H4 (cell line): ENCODE measurements at regions not wholly inside any gene's neighbourhood (a gene's known extent, or its start where the extent isn't known, plus 50 kb on each side); places are given as distances from the start of the nearest gene placed in this dataset.

ENCODE experiments used
- DNase-seq: peaks from one replicate; pipeline ENCODE4 v3.0.0-alpha.2; 2015; ENCODE audit warnings: low spot score

GRCh38 chr12:126668961-126669360, 1598.0 kb upstream of the TMEM132C start:
- peak; percentile 47 for DNase-seq

GRCh38 chr12:126676434-126676833, 1590.5 kb upstream of the TMEM132C start:
- no peak for DNase-seq

GRCh38 chr12:126681676-126682075, 1585.3 kb upstream of the TMEM132C start:
- DNase-seq, result no peak

GRCh38 chr12:126684703-126685102, 1582.3 kb upstream of the TMEM132C start:
- no peak for DNase-seq

- DNase-seq, result no peak
Measured at GRCh38 chr12:126685636-126686035, 1581.3 kb upstream of the TMEM132C start.

- DNase-seq, result no peak
Measured at GRCh38 chr12:126688556-126688955, 1578.4 kb upstream of the TMEM132C start.

GRCh38 chr12:126700096-126700495, 1566.9 kb upstream of the TMEM132C start:
- DNase-seq, result no peak

- DNase-seq, result no peak
Measured at GRCh38 chr12:126704609-126705008, 1562.4 kb upstream of the TMEM132C start.

GRCh38 chr12:126706300-126706699, 1560.7 kb upstream of the TMEM132C start:
- DNase-seq, result peak; percentile 24

GRCh38 chr12:126708492-126708896, 1558.5 kb upstream of the TMEM132C start:
- peak; percentile 80 for DNase-seq

GRCh38 chr12:126718365-126718764, 1548.6 kb upstream of the TMEM132C start:
- DNase-seq, result no peak

- no peak for DNase-seq
Measured at GRCh38 chr12:126719912-126720705, 1546.9 kb upstream of the TMEM132C start.

GRCh38 chr12:126726481-126727217, 1540.3 kb upstream of the TMEM132C start:
- no peak for DNase-seq

- DNase-seq, result no peak
Measured at GRCh38 chr12:126727218-126728075, 1539.5 kb upstream of the TMEM132C start.

- DNase-seq, result no peak
Measured at GRCh38 chr12:126734296-126734695, 1532.7 kb upstream of the TMEM132C start.

- DNase-seq, result no peak
Measured at GRCh38 chr12:126734710-126735109, 1532.3 kb upstream of the TMEM132C start.

GRCh38 chr12:126741536-126742240, 1525.3 kb upstream of the TMEM132C start:
- DNase-seq, result no peak

- DNase-seq, result no peak
Measured at GRCh38 chr12:126742241-126742641, 1524.7 kb upstream of the TMEM132C start.

- DNase-seq, result peak; percentile 50
Measured at GRCh38 chr12:126747530-126748149, 1519.3 kb upstream of the TMEM132C start.

GRCh38 chr12:126752021-126752420, 1514.9 kb upstream of the TMEM132C start:
- no peak for DNase-seq

- DNase-seq, result no peak
Measured at GRCh38 chr12:126757326-126757725, 1509.6 kb upstream of the TMEM132C start.
